HG03378 (cell line): ENCODE measurements at regions not wholly inside any gene's neighbourhood (a gene's known extent, or its start where the extent isn't known, plus 50 kb on each side); places are given as distances from the start of the nearest gene placed in this dataset.

Source experiments
- ATAC-seq: cut with Tn5 transposase; IDR thresholded peaks from one replicate; pipeline ENCODE4 v1.9.1; 2021; ENCODE audit warnings: mild to moderate bottlenecking, moderate library complexity; ENCODE audit not compliant: unreplicated experiment

GRCh38 chr11:104286129-104286528 lies 122.2 kb upstream of the PDGFD start:
- no peak for ATAC-seq

- no peak for ATAC-seq
Measured at GRCh38 chr11:104279587-104279986, 115.6 kb upstream of the PDGFD start.

GRCh38 chr11:104275992-104276391 lies 112.0 kb upstream of the PDGFD start:
- no peak for ATAC-seq

GRCh38 chr11:104260456-104260855 lies 96.5 kb upstream of the PDGFD start:
- ATAC-seq: no peak

GRCh38 chr11:104259121-104259610 lies 95.2 kb upstream of the PDGFD start:
- no peak for ATAC-seq

- no peak for ATAC-seq
Measured at GRCh38 chr11:104256525-104256924, 92.6 kb upstream of the PDGFD start.

- peak; percentile 72 for ATAC-seq
Measured at GRCh38 chr11:104254347-104254746, 90.4 kb upstream of the PDGFD start.

- ATAC-seq: no peak
Measured at GRCh38 chr11:104246590-104246989, 82.6 kb upstream of the PDGFD start.

- no peak for ATAC-seq
Measured at GRCh38 chr11:104238916-104239315, 75.0 kb upstream of the PDGFD start.

GRCh38 chr11:104225047-104225446 lies 61.1 kb upstream of the PDGFD start:
- no peak for ATAC-seq

GRCh38 chr11:104222464-104222863 lies 58.5 kb upstream of the PDGFD start:
- no peak for ATAC-seq

GRCh38 chr11:104221455-104221854 lies 57.5 kb upstream of the PDGFD start:
- no peak for ATAC-seq

GRCh38 chr11:104219096-104219495 lies 55.1 kb upstream of the PDGFD start:
- no peak for ATAC-seq

GRCh38 chr11:104214517-104214916 lies 50.6 kb upstream of the PDGFD start:
- ATAC-seq: no peak
